Transverse colon (tissue), 4 donors: ENCODE measurements at regions not wholly inside any gene's neighbourhood (a gene's known extent, or its start where the extent isn't known, plus 50 kb on each side); places are given as distances from the start of the nearest gene placed in this dataset.
"Not testable (repeated sequence)": the region's sequence is repeated elsewhere in the genome, so short reads cannot be mapped to it uniquely, and the experiment has no call there.

Experiments used
- DNase-seq: peaks from one replicate; pipeline ENCODE4 v3.0.0-alpha.2; 2019
- H3K27ac ChIP-seq, 4 donors: fragments of 200-600 bp; sonication (generic); 2 replicates each; pipeline ENCODE4 v1.5.1; 2016 to 2018; ENCODE audit warnings: inconsistent platforms in 4 of 4
- H3K27me3 ChIP-seq: fragments of 200-600 bp; sonication (generic); 2 replicates; pipeline ENCODE4 v1.5.1; 2017; ENCODE audit warnings: inconsistent platforms
- H3K36me3 ChIP-seq, 4 donors: fragments of 200-600 bp; sonication (generic); 2 replicates each; pipeline ENCODE4 v1.5.1; 2017 to 2019; ENCODE audit warnings: inconsistent platforms in 4 of 4
- H3K4me1 ChIP-seq, 4 donors: fragments of 200-600 bp; sonication (generic); 2 replicates each; pipeline ENCODE4 v1.5.1; 2017 to 2020; ENCODE audit warnings: inconsistent platforms in 4 of 4
- H3K4me3 ChIP-seq, 4 donors: fragments of 200-600 bp; sonication (generic); 1 replicate in 1 of 4; 2 replicates in 3 of 4; pipeline versions ENCODE4 v1.5.1 to v1.6.1; 2017 to 2019; ENCODE audit warnings: inconsistent platforms in 4 of 4
- H3K9me3 ChIP-seq, 2 donors: fragments of 200-600 bp; sonication (generic); 2 replicates each; pipeline ENCODE4 v1.5.1; 2017 to 2019; ENCODE audit warnings: inconsistent platforms in 2 of 2
- CTCF ChIP-seq, 5 experiments: fragments of 200-600 bp in 3 of 5; fragments of 450-650 bp in 2 of 5; sonication (generic) in 3 of 5; IDR thresholded peaks; 1 replicate in 2 of 5; 2 replicates in 3 of 5; pipeline ENCODE4 v1.5.1; 2016 to 2017; ENCODE audit warnings: antibody characterized with exemption in 5 of 5, inconsistent platforms in 3 of 5, mild to moderate bottlenecking in 2 of 5, moderate library complexity in 1 of 5
- EP300 ChIP-seq: sonication (generic); formaldehyde crosslinking; IDR thresholded peaks from one replicate; pipeline ENCODE4 v1.6.1; 2017; ENCODE audit warnings: antibody characterized with exemption, low read depth
- POLR2A ChIP-seq: fragments of 450-650 bp; IDR thresholded peaks from one replicate; pipeline ENCODE4 v1.6.1; 2016; ENCODE audit warnings: antibody characterized with exemption, mild to moderate bottlenecking, moderate library complexity
- POLR2AphosphoS5 ChIP-seq, 3 donors: sonication (generic); formaldehyde crosslinking; IDR thresholded peaks; one replicate each; pipeline ENCODE4 v1.6.1; 2016; ENCODE audit warnings: antibody characterized with exemption in 3 of 3
- WGBS, 2 donors: methylation state at CpG; one replicate each; pipeline ENCODE4 v1.1.5; 2018; ENCODE audit warnings: low coverage in 1 of 2; 5-methylcytosine and 5-hydroxymethylcytosine counted together
- in situ Hi-C, 4 donors: fragments of 200-750 bp; cut with MboI; loops; one replicate each; pipeline versions ENCODE4 v1.15.0 to v1.15.1; 2017; ENCODE audit warnings: low sequenced_read_pairs in 3 of 4, low pct_ligation_motif_present in 1 of 4, low pct_unique_long_range_greater_than_20kb in 1 of 4
- intact Hi-C: fragments of 100-400 bp; cut with DNase I; formaldehyde crosslinking; loops from one replicate; pipeline ENCODE4 v1.15.1; 2023; ENCODE audit warnings: low total_unique reads

- no peaks in the 10 kb centered on the region for H3K9me3 ChIP-seq
- peaks cover 0 to 29% (median 13%) of the 10 kb centered on the region in 4 donors for H3K4me1 ChIP-seq
- TF ChIP-seq EP300 (no peak), CTCF (IDR thresholded peaks at IDR 0.05) (no peak), POLR2AphosphoS5 (IDR thresholded peaks at IDR 0.05) (no peak), POLR2A (no peak)
- no peak overlapping the region for H3K27ac ChIP-seq
- WGBS, 2 donors: 51 to 87% methylated on average over 5 of the region's 5 CpGs
- in situ Hi-C loops (no loop called here), intact Hi-C loops (no loop called here)
- H3K4me3 ChIP-seq: no peak overlapping the region
- no peaks in the 10 kb centered on the region for H3K27me3 ChIP-seq
- DNase-seq: no peak
- H3K36me3 ChIP-seq: no peaks in the 10 kb centered on the region
These were observed 425.8 kb upstream of the TBL1XR1 start for GRCh38 chr3:177622982-177623617.

- peaks cover 0 to 16% (median 3%) of the 10 kb centered on the region in 4 donors for H3K4me1 ChIP-seq
- no peaks in the 10 kb centered on the region for H3K9me3 ChIP-seq
- no peaks in the 10 kb centered on the region for H3K36me3 ChIP-seq
- no peak overlapping the region for H3K4me3 ChIP-seq
- in situ Hi-C loops (no loop called here), intact Hi-C loops (no loop called here)
- no peaks in the 10 kb centered on the region for H3K27me3 ChIP-seq
- 63 to 67% methylated on average over 9 to 13 of the region's 13 CpGs for WGBS, 2 donors
- H3K27ac ChIP-seq: no peak overlapping the region
- TF ChIP-seq EP300 (no peak), POLR2A (no peak), CTCF (IDR thresholded peaks at IDR 0.05) (no peak), POLR2AphosphoS5 (IDR thresholded peaks at IDR 0.05) (no peak)
- DNase-seq: no peak
These were observed 427.5 kb upstream of the TBL1XR1 start for GRCh38 chr3:177624528-177625495.

GRCh38 chr3:177626045-177626444 is 428.8 kb upstream of the TBL1XR1 start:
- Histone ChIP-seq H3K27ac (no peak overlapping the region), H3K4me3 (no peak overlapping the region), H3K27me3 (no peaks in the 10 kb centered on the region), H3K36me3 (no peaks in the 10 kb centered on the region), H3K4me1 (peaks cover 0 to 16% (median 3%) of the 10 kb centered on the region in 4 donors), H3K9me3 (no peaks in the 10 kb centered on the region)
- no peak for DNase-seq
- 83 to 94% methylated on average over 2 of the region's 2 CpGs for WGBS, 2 donors
- TF ChIP-seq POLR2AphosphoS5 (IDR thresholded peaks at IDR 0.05) (no peak), EP300 (no peak), CTCF (IDR thresholded peaks at IDR 0.05) (no peak)
- intact Hi-C loops: no loop called here
- in situ Hi-C loops: no loop called here

- H3K27me3 ChIP-seq, H3K4me3 ChIP-seq, H3K27ac ChIP-seq, H3K36me3 ChIP-seq, intact Hi-C loops, DNase-seq, in situ Hi-C loops, H3K9me3 ChIP-seq: not testable (repeated sequence)
- peaks cover 0 to 13% (median 3%) of the 10 kb centered on the region in 4 donors for H3K4me1 ChIP-seq
These were observed 430.9 kb upstream of the TBL1XR1 start for GRCh38 chr3:177628095-177628719.
